ENCODE measurements at regions not wholly inside any gene's neighbourhood (a gene's known extent, or its start where the extent isn't known, plus 50 kb on each side); places are given as distances from the start of the nearest gene placed in this dataset.

DNA sequence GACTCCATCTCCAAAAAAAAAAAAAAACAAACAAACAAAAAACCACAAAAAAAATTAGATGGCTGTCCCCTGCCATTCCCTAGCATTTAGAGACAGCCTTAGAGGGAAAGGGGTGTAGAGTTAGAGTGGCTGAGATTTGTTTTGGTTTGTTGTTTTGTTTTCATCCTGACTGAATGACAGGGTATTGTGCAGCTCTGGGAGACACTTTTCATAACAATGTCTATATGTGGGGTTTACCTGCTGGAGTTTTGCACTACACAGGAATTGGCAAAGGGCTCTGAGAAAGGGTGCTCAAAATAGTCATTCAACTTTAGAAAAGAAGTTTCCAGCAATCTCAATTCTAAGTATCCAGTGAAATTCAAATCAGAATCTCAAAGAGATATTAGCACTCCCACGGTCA lies 732.5 kb upstream of the CHAC2 start:
- Histone ChIP-seq H3K9me3 (ENCODE audit: insufficient read depth, low read length) (no peaks in the 10 kb centered on the region), H3K4me3 (ENCODE audit: insufficient read depth, low read length, poor library complexity, severe bottlenecking) (no peak overlapping the region), H3K27ac (ENCODE audit: low read depth, low read length) (no peak overlapping the region), H3K9me2 (replicated peaks; ENCODE audit: insufficient read depth, low read length) (no peaks in the 10 kb centered on the region), H4K20me1 (ENCODE audit: low read depth, low read length) (no peaks in the 10 kb centered on the region), H3F3A (ENCODE audit: insufficient read depth) (no peaks in the 10 kb centered on the region), H3K36me3 (ENCODE audit: low read length) (no peaks in the 10 kb centered on the region), H3K4me2 (ENCODE audit: low read depth, low read length, poor library complexity, severe bottlenecking) (no peak overlapping the region), H3K27me3 (ENCODE audit: low read length) (no peaks in the 10 kb centered on the region), H3K79me2 (ENCODE audit: insufficient read depth, low read length) (no peaks in the 10 kb centered on the region), H3K9ac (ENCODE audit: low read length) (no peak overlapping the region), H2AFZ (ENCODE audit: low read depth, low read length, severe bottlenecking) (no peak overlapping the region)
- TF ChIP-seq EZH2phosphoT487 (conservative IDR thresholded peaks at IDR 0.05; ENCODE audit: low read length), result no peak
- TF ChIP-seq, protein P1, sequence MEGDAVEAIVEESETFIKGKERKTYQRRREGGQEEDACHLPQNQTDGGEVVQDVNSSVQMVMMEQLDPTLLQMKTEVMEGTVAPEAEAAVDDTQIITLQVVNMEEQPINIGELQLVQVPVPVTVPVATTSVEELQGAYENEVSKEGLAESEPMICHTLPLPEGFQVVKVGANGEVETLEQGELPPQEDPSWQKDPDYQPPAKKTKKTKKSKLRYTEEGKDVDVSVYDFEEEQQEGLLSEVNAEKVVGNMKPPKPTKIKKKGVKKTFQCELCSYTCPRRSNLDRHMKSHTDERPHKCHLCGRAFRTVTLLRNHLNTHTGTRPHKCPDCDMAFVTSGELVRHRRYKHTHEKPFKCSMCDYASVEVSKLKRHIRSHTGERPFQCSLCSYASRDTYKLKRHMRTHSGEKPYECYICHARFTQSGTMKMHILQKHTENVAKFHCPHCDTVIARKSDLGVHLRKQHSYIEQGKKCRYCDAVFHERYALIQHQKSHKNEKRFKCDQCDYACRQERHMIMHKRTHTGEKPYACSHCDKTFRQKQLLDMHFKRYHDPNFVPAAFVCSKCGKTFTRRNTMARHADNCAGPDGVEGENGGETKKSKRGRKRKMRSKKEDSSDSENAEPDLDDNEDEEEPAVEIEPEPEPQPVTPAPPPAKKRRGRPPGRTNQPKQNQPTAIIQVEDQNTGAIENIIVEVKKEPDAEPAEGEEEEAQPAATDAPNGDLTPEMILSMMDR (IDR thresholded peaks at IDR 0.05; ENCODE audit: insufficient read depth, low read length, poor library complexity, severe bottlenecking), result no peak

DNA sequence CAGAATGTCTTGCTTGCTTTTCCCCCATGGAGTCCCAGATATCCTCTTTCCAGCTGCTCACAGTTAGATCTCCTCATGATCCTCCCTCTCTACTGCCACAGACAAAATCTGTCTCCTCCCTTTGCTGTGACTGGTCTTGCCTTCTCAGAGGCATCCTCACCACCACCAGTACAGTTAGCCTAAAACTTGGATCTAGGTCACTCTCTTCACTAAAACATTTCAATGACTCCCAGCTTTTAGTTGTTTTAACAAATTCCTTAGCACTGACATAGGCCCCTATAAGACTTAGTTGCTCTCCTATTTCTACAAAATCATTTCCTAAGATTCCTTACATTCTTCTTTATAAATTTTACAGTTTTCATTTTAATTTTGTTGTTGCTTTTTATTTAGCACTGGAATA lies 734.2 kb upstream of the CHAC2 start:
- Histone ChIP-seq H3K9me2 (replicated peaks; ENCODE audit: insufficient read depth, low read length) (no peaks in the 10 kb centered on the region), H3K79me2 (ENCODE audit: insufficient read depth, low read length) (no peaks in the 10 kb centered on the region), H3K9me3 (ENCODE audit: insufficient read depth, low read length) (no peaks in the 10 kb centered on the region), H3K4me3 (ENCODE audit: insufficient read depth, low read length, poor library complexity, severe bottlenecking) (no peak overlapping the region), H3F3A (ENCODE audit: insufficient read depth) (no peaks in the 10 kb centered on the region), H3K27me3 (ENCODE audit: low read length) (no peaks in the 10 kb centered on the region), H3K36me3 (ENCODE audit: low read length) (no peaks in the 10 kb centered on the region), H3K9ac (ENCODE audit: low read length) (no peak overlapping the region), H2AFZ (ENCODE audit: low read depth, low read length, severe bottlenecking) (no peak overlapping the region), H4K20me1 (ENCODE audit: low read depth, low read length) (no peaks in the 10 kb centered on the region), H3K4me2 (ENCODE audit: low read depth, low read length, poor library complexity, severe bottlenecking) (no peak overlapping the region), H3K27ac (ENCODE audit: low read depth, low read length) (no peak overlapping the region)
- TF ChIP-seq EZH2phosphoT487 (conservative IDR thresholded peaks at IDR 0.05; ENCODE audit: low read length), result no peak
- TF ChIP-seq, protein P1 (IDR thresholded peaks at IDR 0.05; ENCODE audit: insufficient read depth, low read length, poor library complexity, severe bottlenecking), result no peak

DNA sequence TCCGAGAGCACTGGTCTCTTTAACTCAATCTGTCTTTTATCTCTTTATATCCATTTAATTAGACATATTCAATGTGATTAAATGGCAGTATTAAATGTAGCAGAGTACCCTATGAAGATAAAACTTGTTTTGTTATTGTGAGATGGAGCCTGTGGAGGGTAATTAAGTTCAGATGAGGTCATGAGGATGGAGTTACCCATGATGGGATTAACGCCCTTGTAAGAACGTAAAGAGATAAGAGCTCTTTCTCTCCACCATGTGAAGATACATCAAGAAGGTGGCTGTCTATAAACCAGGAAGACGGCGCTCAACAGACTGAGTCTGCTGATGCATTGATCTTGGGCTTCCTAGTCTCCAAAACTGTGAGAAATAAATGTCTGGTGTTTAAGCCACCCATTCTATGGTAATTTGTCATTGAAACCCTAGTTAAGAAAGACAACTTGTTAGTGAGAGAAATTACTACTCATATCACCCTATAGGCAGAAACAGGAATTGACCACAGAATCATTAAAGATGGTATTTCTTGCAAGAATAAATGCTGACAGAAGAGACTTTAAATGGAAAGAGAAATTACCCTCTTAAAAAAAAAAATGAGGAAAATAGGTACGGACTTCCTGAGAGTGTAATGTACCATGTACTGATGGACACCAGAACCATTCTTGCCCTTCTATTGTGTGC lies 738.7 kb upstream of the CHAC2 start:
- no peak overlapping the region for H2AFZ ChIP-seq (ENCODE audit: low read depth, low read length, severe bottlenecking)
- no peak overlapping the region for H3K4me2 ChIP-seq (ENCODE audit: low read depth, low read length, poor library complexity, severe bottlenecking)
- no peaks in the 10 kb centered on the region for H3K36me3 ChIP-seq (ENCODE audit: low read length)
- H3F3A ChIP-seq (ENCODE audit: insufficient read depth), result no peaks in the 10 kb centered on the region
- no peaks in the 10 kb centered on the region for H4K20me1 ChIP-seq (ENCODE audit: low read depth, low read length)
- H3K4me3 ChIP-seq (ENCODE audit: insufficient read depth, low read length, poor library complexity, severe bottlenecking), result no peak overlapping the region
- H3K79me2 ChIP-seq (ENCODE audit: insufficient read depth, low read length), result no peaks in the 10 kb centered on the region
- no peaks in the 10 kb centered on the region for H3K27me3 ChIP-seq (ENCODE audit: low read length)
- H3K9ac ChIP-seq (ENCODE audit: low read length), result no peak overlapping the region
- TF ChIP-seq, protein P1 (IDR thresholded peaks at IDR 0.05; ENCODE audit: insufficient read depth, low read length, poor library complexity, severe bottlenecking), result no peak
- no peak for TF ChIP-seq EZH2phosphoT487 (conservative IDR thresholded peaks at IDR 0.05; ENCODE audit: low read length)
- H3K27ac ChIP-seq (ENCODE audit: low read depth, low read length), result no peak overlapping the region
- H3K9me3 ChIP-seq (ENCODE audit: insufficient read depth, low read length), result no peaks in the 10 kb centered on the region
- no peaks in the 10 kb centered on the region for H3K9me2 ChIP-seq (replicated peaks; ENCODE audit: insufficient read depth, low read length)

All from SU-DHL-6 (cell line).